A673 (cell line): ENCODE measurements at regions not wholly inside any gene's neighbourhood (a gene's known extent, or its start where the extent isn't known, plus 50 kb on each side); places are given as distances from the start of the nearest gene placed in this dataset.

Experiments
- CTCF ChIP-seq: fragments of 300-800, 200-600 bp; sonication (generic); conservative IDR thresholded peaks from 2 replicates; pipeline ENCODE4 v1.5.1; 2017; ENCODE audit warnings: low read depth, mild to moderate bottlenecking, antibody characterized with exemption, low read length, moderate library complexity, mixed read lengths
- EZH2 ChIP-seq: fragments of 200-600 bp; sonication (generic); IDR thresholded peaks from 2 replicates; pipeline ENCODE4 v1.6.1; 2017; ENCODE audit warnings: borderline replicate concordance, low read depth, mild to moderate bottlenecking, mixed read lengths, antibody characterized with exemption, low read length; ENCODE audit not compliant: poor library complexity, severe bottlenecking

- TF ChIP-seq CTCF (no peak), EZH2 (no peak)
Observed at GRCh38 chr10:8214587-8214986, 160.1 kb downstream of the GATA3 start.
